Type B pancreatic cell (in vitro differentiated cells): ENCODE measurements at regions not wholly inside any gene's neighbourhood (a gene's known extent, or its start where the extent isn't known, plus 50 kb on each side); places are given as distances from the start of the nearest gene placed in this dataset.

Experiments used
- DNase-seq: peaks from one replicate; pipeline ENCODE4 v3.0.0; 2021; ENCODE audit warnings: mixed read lengths; ENCODE audit not compliant: unreplicated experiment; ENCODE audit errors: extremely low spot score
- H3K27ac Mint-ChIP-seq: 2 replicates; pipeline ENCODE4 v1.8.0; 2021; ENCODE audit warnings: mild to moderate bottlenecking, mixed read lengths
- H3K27me3 Mint-ChIP-seq: 2 replicates; pipeline ENCODE4 v1.8.0; 2021; ENCODE audit warnings: mixed read lengths
- H3K36me3 Mint-ChIP-seq: 2 replicates; pipeline ENCODE4 v1.8.0; 2021; ENCODE audit warnings: mixed read lengths
- H3K4me1 Mint-ChIP-seq: one replicate; pipeline ENCODE4 v1.8.0; 2021; ENCODE audit warnings: mixed read lengths; ENCODE audit not compliant: unreplicated experiment
- H3K4me3 Mint-ChIP-seq: 2 replicates; pipeline ENCODE4 v1.8.0; 2021; ENCODE audit warnings: mild to moderate bottlenecking, mixed read lengths
- H3K9me3 Mint-ChIP-seq: 2 replicates; pipeline ENCODE4 v1.8.0; 2021; ENCODE audit warnings: mixed read lengths
- CTCF ChIP-seq: fragments of 200-600 bp; sonication (generic); conservative IDR thresholded peaks from 2 replicates; pipeline ENCODE4 v1.5.0; 2021; ENCODE audit warnings: antibody characterized with exemption, mild to moderate bottlenecking

DNA sequence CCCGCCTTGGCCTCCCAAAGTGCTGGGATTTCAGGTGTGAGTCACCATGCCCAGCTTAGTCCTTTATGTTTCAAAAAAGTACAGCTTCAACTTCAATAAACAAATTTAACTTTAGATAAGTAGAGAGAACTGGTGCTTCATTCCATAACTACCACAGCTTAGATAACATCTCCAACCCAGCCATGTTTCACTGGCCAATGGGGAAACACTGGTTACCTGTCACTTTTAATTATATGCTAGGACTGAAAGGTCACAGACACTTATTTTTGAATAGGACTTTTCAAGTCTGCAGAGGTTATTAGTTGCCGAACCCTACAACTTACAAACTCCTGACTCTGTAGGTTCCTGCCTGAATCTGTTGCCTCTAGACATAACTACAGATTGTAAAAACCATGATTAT is 56.5 kb upstream of the ST6GALNAC3 start:
- TF ChIP-seq CTCF, result no peak

GRCh38 chr1:76021846-76022245 is 52.7 kb upstream of the ST6GALNAC3 start:
- H3K36me3 Mint-ChIP-seq, result no peaks in the 10 kb centered on the region
- no peak overlapping the region for H3K27ac Mint-ChIP-seq
- H3K4me1 Mint-ChIP-seq, result peaks cover 16% of the 10 kb centered on the region
- H3K9me3 Mint-ChIP-seq, result no peaks in the 10 kb centered on the region
- DNase-seq, result no peak
- TF ChIP-seq CTCF, result no peak
- no peak overlapping the region for H3K4me3 Mint-ChIP-seq
- no peaks in the 10 kb centered on the region for H3K27me3 Mint-ChIP-seq

More for the DNA sequence above, 56.5 kb upstream of the ST6GALNAC3 start:
- Mint-ChIP-seq H3K4me3 (no peak overlapping the region), H3K4me1 (peaks cover 10% of the 10 kb centered on the region), H3K27me3 (no peaks in the 10 kb centered on the region), H3K36me3 (no peaks in the 10 kb centered on the region), H3K27ac (no peak overlapping the region), H3K9me3 (no peaks in the 10 kb centered on the region)
- DNase-seq, result no peak

DNA sequence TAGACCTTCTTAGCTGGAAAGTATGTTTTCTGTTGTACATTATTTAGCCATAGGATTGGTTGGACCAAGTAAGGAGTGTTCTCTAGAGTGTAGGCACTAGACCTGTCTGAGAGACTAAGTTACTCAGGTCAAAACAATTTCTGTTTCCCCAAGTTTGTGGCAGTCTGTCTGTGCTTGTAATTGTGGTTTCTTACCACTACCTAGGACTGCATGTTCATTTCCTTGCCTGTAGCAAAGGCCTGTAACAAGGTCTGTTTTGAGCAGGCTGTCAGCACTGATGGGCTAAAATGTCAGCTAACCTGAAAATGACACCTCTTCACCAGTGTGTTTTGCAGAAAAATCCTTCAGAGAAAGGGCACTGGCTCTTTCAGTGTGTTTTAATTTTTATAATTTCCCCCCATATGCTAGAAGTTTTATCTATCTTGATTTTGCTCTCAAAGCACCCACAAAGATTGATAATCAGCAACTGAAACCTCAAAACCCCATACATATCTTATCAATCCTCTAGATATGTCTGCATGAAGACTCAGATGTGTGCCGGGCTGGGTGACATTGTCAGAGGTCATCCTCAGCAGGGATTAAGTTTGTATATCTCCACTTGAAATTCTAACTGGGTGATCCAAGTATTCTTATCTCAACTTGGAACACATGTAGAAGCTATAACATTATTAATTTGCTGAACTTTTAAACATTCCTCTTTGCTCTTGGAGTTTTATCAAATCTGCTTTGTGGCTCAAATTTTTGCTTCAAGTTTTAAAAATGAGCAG is 50.7 kb upstream of the ST6GALNAC3 start:
- Mint-ChIP-seq H3K4me3 (no peak overlapping the region), H3K9me3 (peaks cover 9% of the 10 kb centered on the region), H3K4me1 (peaks cover 10% of the 10 kb centered on the region), H3K27me3 (no peaks in the 10 kb centered on the region), H3K36me3 (no peaks in the 10 kb centered on the region), H3K27ac (no peak overlapping the region)
- no peak for DNase-seq
- TF ChIP-seq CTCF, result no peak
